ENCODE measurements at regions not wholly inside any gene's neighbourhood (a gene's known extent, or its start where the extent isn't known, plus 50 kb on each side); places are given as distances from the start of the nearest gene placed in this dataset.
A peak's percentile ranks its signal among the peaks of the same experiment; 100 is the strongest.

DNA sequence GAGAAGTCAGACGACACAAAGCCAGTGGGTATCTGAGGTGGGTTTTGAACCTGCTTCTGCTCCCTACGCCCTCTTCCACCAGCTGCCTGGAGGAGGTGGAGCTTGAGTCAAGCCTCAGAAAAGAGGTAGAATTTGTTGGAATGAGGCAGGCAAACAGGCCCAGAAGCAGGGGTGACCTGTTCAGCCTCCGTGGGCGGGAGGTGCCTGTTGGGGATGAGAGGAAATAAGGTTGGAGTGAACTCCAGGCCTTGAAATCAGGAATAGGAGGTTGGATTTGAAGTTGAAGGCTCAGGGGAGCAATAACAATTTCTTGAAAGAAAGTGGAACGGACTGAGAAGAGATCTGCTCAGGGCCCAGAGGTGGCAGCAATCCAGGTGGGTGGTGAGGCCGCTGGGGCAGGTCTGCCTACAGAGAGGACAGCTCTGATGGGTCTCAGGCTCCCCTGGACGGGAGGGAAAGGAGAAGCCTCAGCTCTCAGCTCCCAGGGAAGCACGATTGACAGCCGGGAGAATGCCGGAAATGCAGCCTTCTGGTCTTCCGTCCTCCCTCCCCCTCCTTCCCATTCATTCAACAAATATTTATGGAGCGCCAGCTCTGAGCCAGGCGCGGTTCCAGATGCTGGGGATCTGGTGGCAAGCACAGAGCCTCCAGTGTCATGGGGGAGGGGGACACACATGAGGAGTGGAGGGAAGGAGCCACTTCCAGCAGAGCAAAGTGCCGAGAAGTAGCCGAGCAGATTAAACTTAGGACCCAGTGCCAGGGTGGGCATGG, 61.9 kb upstream of the CIBAR2 start (continued):
- no peak for TF ChIP-seq ZBTB2 (CRISPR knock-in tag; IDR thresholded peaks at IDR 0.05; ENCODE audit: low read depth)
- peak; percentile 95 for TF ChIP-seq ZNF3 (CRISPR knock-in tag; IDR thresholded peaks at IDR 0.05)
- no peak for TF ChIP-seq KLF15 (CRISPR knock-in tag; IDR thresholded peaks at IDR 0.05; ENCODE audit: borderline replicate concordance)
- TF ChIP-seq, protein P1, sequence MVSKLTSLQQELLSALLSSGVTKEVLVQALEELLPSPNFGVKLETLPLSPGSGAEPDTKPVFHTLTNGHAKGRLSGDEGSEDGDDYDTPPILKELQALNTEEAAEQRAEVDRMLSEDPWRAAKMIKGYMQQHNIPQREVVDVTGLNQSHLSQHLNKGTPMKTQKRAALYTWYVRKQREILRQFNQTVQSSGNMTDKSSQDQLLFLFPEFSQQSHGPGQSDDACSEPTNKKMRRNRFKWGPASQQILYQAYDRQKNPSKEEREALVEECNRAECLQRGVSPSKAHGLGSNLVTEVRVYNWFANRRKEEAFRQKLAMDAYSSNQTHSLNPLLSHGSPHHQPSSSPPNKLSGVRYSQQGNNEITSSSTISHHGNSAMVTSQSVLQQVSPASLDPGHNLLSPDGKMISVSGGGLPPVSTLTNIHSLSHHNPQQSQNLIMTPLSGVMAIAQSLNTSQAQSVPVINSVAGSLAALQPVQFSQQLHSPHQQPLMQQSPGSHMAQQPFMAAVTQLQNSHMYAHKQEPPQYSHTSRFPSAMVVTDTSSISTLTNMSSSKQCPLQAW (CRISPR knock-in tag; IDR thresholded peaks at IDR 0.05), result no peak
- TF ChIP-seq KDM2A (CRISPR knock-in tag; IDR thresholded peaks at IDR 0.05; ENCODE audit: borderline replicate concordance, low read depth), result peak; percentile 25; the same call in 1 of the 2 replicates
- TF ChIP-seq ZNF205 (CRISPR knock-in tag; IDR thresholded peaks at IDR 0.05), result peak; percentile 96
- 0 out of 2 replicates have a peak, but pooled peaks have one; percentile 13 for TF ChIP-seq ZBTB7B (CRISPR knock-in tag; IDR thresholded peaks at IDR 0.05)
- 0 out of 2 replicates have a peak, but pooled peaks have one; percentile 26 for TF ChIP-seq ZNF567 (CRISPR knock-in tag; IDR thresholded peaks at IDR 0.05; ENCODE audit: borderline replicate concordance)
- TF ChIP-seq BRD4 (CRISPR knock-in tag; IDR thresholded peaks at IDR 0.05), result no peak
- TF ChIP-seq ZGPAT (CRISPR knock-in tag; IDR thresholded peaks at IDR 0.05), result peak; percentile 26; the same call in 1 of the 2 replicates
- peak in 1 of 2 experiments; percentile 24; a peak in 1 of 4 replicates for TF ChIP-seq EP300 (IDR thresholded peaks at IDR 0.05; ENCODE audit: low read depth in 2 of 2, low read length in 2 of 2)
- TF ChIP-seq EP300 (CRISPR knock-in tag; IDR thresholded peaks at IDR 0.05; ENCODE audit: borderline replicate concordance), result 0 out of 2 replicates have a peak, but pooled peaks have one; percentile 20
- no peak for TF ChIP-seq AKAP8 (CRISPR knock-in tag; IDR thresholded peaks at IDR 0.05)
- no peak for TF ChIP-seq ZNF576 (CRISPR knock-in tag; IDR thresholded peaks at IDR 0.05)
- TF ChIP-seq ZNF605 (CRISPR knock-in tag; IDR thresholded peaks at IDR 0.05), result no peak
- 0 out of 2 replicates have a peak, but pooled peaks have one; percentile 39 for TF ChIP-seq TGIF2 (CRISPR knock-in tag; IDR thresholded peaks at IDR 0.05)
- TF ChIP-seq BORCS8-MEF2B (CRISPR knock-in tag; IDR thresholded peaks at IDR 0.05), result 0 out of 2 replicates have a peak, but pooled peaks have one; percentile 36
- no peak for TF ChIP-seq RFX3 (CRISPR knock-in tag; IDR thresholded peaks at IDR 0.05)
- no peak for TF ChIP-seq SMC3 (IDR thresholded peaks at IDR 0.05; ENCODE audit: low read length)
- TF ChIP-seq, protein P2, sequence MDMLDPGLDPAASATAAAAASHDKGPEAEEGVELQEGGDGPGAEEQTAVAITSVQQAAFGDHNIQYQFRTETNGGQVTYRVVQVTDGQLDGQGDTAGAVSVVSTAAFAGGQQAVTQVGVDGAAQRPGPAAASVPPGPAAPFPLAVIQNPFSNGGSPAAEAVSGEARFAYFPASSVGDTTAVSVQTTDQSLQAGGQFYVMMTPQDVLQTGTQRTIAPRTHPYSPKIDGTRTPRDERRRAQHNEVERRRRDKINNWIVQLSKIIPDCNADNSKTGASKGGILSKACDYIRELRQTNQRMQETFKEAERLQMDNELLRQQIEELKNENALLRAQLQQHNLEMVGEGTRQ (IDR thresholded peaks at IDR 0.05; ENCODE audit: low read depth, low read length), result no peak
- TF ChIP-seq, protein P2 (CRISPR knock-in tag; IDR thresholded peaks at IDR 0.05; ENCODE audit: borderline replicate concordance), result no peak
- TF ChIP-seq, protein P3, sequence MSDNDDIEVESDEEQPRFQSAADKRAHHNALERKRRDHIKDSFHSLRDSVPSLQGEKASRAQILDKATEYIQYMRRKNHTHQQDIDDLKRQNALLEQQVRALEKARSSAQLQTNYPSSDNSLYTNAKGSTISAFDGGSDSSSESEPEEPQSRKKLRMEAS (IDR thresholded peaks at IDR 0.05), result 0 out of 2 replicates have a peak, but pooled peaks have one; percentile 19
